Left hindlimb (tissue), 1 donor: ENCODE measurements at regions not wholly inside any gene's neighbourhood (a gene's known extent, or its start where the extent isn't known, plus 50 kb on each side); places are given as distances from the start of the nearest gene placed in this dataset.
"Not testable (repeated sequence)": the region's sequence is repeated elsewhere in the genome, so short reads cannot be mapped to it uniquely, and the experiment has no call there.

Source experiments
- DNase-seq: peaks from one replicate; pipeline ENCODE4 v3.0.0-alpha.2; 2018

GRCh38 chr3:95210878-95211277 is 1148.0 kb downstream of the NSUN3 start:
- DNase-seq, result no peak

- DNase-seq, result no peak
These were observed 1149.3 kb downstream of the NSUN3 start for GRCh38 chr3:95212117-95212516.

- DNase-seq, result no peak
These were observed 1152.6 kb downstream of the NSUN3 start for GRCh38 chr3:95215437-95215957.

GRCh38 chr3:95217661-95218060 is 1154.8 kb downstream of the NSUN3 start:
- no peak for DNase-seq

- no peak for DNase-seq
These were observed 1155.6 kb downstream of the NSUN3 start for GRCh38 chr3:95218484-95218883.

- DNase-seq, result no peak
These were observed 1163.6 kb downstream of the NSUN3 start for GRCh38 chr3:95226437-95226836.

- DNase-seq, result no peak
These were observed 1164.2 kb downstream of the NSUN3 start for GRCh38 chr3:95227092-95227491.

- DNase-seq, result no peak
These were observed 1165.6 kb downstream of the NSUN3 start for GRCh38 chr3:95228416-95228815.

- no peak for DNase-seq
These were observed 1173.1 kb downstream of the NSUN3 start for GRCh38 chr3:95235916-95236315.

GRCh38 chr3:95237783-95238182 is 1174.9 kb downstream of the NSUN3 start:
- DNase-seq, result no peak

- DNase-seq, result no peak
These were observed 1177.5 kb downstream of the NSUN3 start for GRCh38 chr3:95240395-95240794.

GRCh38 chr3:95241256-95241655 is 1178.4 kb downstream of the NSUN3 start:
- DNase-seq, result not testable (repeated sequence)

GRCh38 chr3:95246413-95246812 is 1183.6 kb downstream of the NSUN3 start:
- DNase-seq, result no peak

- no peak for DNase-seq
These were observed 1191.2 kb downstream of the NSUN3 start for GRCh38 chr3:95254061-95254460.

- no peak for DNase-seq
These were observed 1191.9 kb downstream of the NSUN3 start for GRCh38 chr3:95254758-95255157.

- DNase-seq, result no peak
These were observed 1202.3 kb downstream of the NSUN3 start for GRCh38 chr3:95265129-95265528.

- no peak for DNase-seq
These were observed 1208.5 kb downstream of the NSUN3 start for GRCh38 chr3:95271395-95271794.

GRCh38 chr3:95272166-95272565 is 1209.3 kb downstream of the NSUN3 start:
- DNase-seq, result no peak

- no peak for DNase-seq
These were observed 1209.9 kb downstream of the NSUN3 start for GRCh38 chr3:95272781-95273180.

GRCh38 chr3:95277613-95278012 is 1214.8 kb downstream of the NSUN3 start:
- DNase-seq, result no peak

- DNase-seq, result no peak
These were observed 1218.0 kb downstream of the NSUN3 start for GRCh38 chr3:95280711-95281352.

- no peak for DNase-seq
These were observed 1226.4 kb downstream of the NSUN3 start for GRCh38 chr3:95289295-95289694.

GRCh38 chr3:95297581-95297980 is 1234.7 kb downstream of the NSUN3 start:
- no peak for DNase-seq

- no peak for DNase-seq
These were observed 1239.2 kb downstream of the NSUN3 start for GRCh38 chr3:95302044-95302443.

- no peak for DNase-seq
These were observed 1247.7 kb downstream of the NSUN3 start for GRCh38 chr3:95310560-95310959.
